ENCODE measurements at regions not wholly inside any gene's neighbourhood (a gene's known extent, or its start where the extent isn't known, plus 50 kb on each side); places are given as distances from the start of the nearest gene placed in this dataset.

DNA sequence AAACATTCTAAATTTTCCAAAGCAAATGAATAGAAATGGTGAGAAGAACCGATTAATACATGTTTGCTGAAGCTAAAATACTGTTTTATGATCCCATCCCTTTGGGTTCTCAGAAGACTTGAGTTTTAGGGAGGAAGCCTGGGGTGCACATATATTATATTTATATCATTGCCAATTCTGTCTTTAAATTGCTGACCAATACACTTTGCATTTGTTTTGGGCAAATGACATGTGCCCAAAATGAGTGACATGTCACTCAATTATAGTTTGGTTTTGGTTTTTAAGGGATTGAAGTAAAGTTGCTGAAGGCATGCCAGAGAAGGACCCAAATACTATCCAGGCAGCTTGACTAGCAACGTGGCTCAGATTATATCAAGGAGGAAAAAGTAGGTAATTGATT, 50.3 kb upstream of the SP3 start:
- TF ChIP-seq EZH2phosphoT487 (IDR thresholded peaks at IDR 0.05; ENCODE audit: low read depth), result no peak
- Histone ChIP-seq H4K20me1 (ENCODE audit: insufficient read depth, low read length) (no peaks in the 10 kb centered on the region), H3K9ac (ENCODE audit: low read length) (no peak overlapping the region), H3K27ac (ENCODE audit: low read length) (no peak overlapping the region), H3K4me3 (ENCODE audit: low read length) (no peak overlapping the region), H3K4me1 (ENCODE audit: low read length) (no peaks in the 10 kb centered on the region), H3K79me2 (ENCODE audit: low read length) (no peaks in the 10 kb centered on the region), H3K27me3 (ENCODE audit: low read depth, low read length) (0 out of 2 replicates have a peak, but pooled peaks cover 3% of the 10 kb centered on the region), H3K4me2 (ENCODE audit: low read length) (no peak overlapping the region), H3K36me3 (replicated peaks; ENCODE audit: low read depth, low read length) (no peaks in the 10 kb centered on the region), H2AFZ (ENCODE audit: low read depth, low read length) (no peak overlapping the region), H3K9me3 (ENCODE audit: insufficient read depth, low read length) (no peaks in the 10 kb centered on the region)
